HL-60 (cell line): ENCODE measurements at regions not wholly inside any gene's neighbourhood (a gene's known extent, or its start where the extent isn't known, plus 50 kb on each side); places are given as distances from the start of the nearest gene placed in this dataset.

Experiments used
- DNase-seq, 2 experiments: peaks; one replicate each; pipeline ENCODE4 v3.0.0-alpha.2; 2010 to 2020; ENCODE audit warnings: low read depth in 1 of 2, low spot score in 1 of 2
- H3K27ac ChIP-seq: fragments of 250-450 bp; sonication (Bioruptor Pico); replicated peaks from 2 replicates; pipeline ENCODE4 v1.5.1; 2020; ENCODE audit warnings: mild to moderate bottlenecking, moderate library complexity
- H3K27me3 ChIP-seq: fragments of 250-450 bp; sonication (Bioruptor Pico); 2 replicates; pipeline ENCODE4 v1.5.1; 2021; ENCODE audit warnings: mild to moderate bottlenecking, moderate library complexity; ENCODE audit not compliant: insufficient read depth, poor library complexity, severe bottlenecking
- H3K4me3 ChIP-seq: replicated peaks from 2 replicates; pipeline ENCODE4 v1.5.1; 2011; ENCODE audit warnings: mild to moderate bottlenecking, control low read depth, low read length; ENCODE audit not compliant: insufficient read depth
- GABPA ChIP-seq: IDR thresholded peaks from 2 replicates; pipeline ENCODE4 v1.6.1; 2012; ENCODE audit warnings: low read depth
- POLR2AphosphoS5 ChIP-seq: IDR thresholded peaks from 2 replicates; pipeline ENCODE4 v1.6.1; 2012; ENCODE audit warnings: low read depth
- SPI1 ChIP-seq: IDR thresholded peaks from 2 replicates; pipeline ENCODE4 v1.6.1; 2012; ENCODE audit warnings: low read depth, mild to moderate bottlenecking, borderline replicate concordance
- TF ChIP-seq, protein P1 (sequence below): IDR thresholded peaks from 2 replicates; pipeline ENCODE4 v1.6.1; 2012; ENCODE audit warnings: low read depth; ENCODE audit not compliant: insufficient replicate concordance
- TF ChIP-seq, protein P2 (sequence below): IDR thresholded peaks from one replicate; pipeline ENCODE4 v1.5.1; 2011; ENCODE audit warnings: low read length, control low read depth, inconsistent platforms; ENCODE audit not compliant: insufficient read depth

DNA sequence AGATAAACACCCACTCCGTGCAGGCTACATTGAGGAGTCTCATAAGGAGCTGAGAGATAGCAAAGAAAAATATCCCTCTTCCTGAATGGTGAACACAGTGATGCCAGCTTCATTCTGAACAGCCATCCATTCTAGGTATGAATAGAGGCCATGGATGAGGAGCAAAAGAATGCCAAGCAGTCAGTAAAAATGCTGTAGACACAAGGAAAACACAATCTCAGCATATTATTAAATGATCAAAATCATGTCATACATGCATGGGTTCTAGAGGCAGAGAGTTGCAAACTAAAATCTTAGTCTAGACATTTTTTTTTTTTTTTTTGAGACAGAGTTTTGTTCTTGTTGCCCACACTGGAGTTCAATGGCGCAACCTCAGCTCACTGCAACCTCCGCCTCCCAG is 313.0 kb downstream of the SOX9 start:
- no peak for DNase-seq
- no peak overlapping the region for H3K27ac ChIP-seq
- no peak for TF ChIP-seq GABPA
- TF ChIP-seq, protein P1, sequence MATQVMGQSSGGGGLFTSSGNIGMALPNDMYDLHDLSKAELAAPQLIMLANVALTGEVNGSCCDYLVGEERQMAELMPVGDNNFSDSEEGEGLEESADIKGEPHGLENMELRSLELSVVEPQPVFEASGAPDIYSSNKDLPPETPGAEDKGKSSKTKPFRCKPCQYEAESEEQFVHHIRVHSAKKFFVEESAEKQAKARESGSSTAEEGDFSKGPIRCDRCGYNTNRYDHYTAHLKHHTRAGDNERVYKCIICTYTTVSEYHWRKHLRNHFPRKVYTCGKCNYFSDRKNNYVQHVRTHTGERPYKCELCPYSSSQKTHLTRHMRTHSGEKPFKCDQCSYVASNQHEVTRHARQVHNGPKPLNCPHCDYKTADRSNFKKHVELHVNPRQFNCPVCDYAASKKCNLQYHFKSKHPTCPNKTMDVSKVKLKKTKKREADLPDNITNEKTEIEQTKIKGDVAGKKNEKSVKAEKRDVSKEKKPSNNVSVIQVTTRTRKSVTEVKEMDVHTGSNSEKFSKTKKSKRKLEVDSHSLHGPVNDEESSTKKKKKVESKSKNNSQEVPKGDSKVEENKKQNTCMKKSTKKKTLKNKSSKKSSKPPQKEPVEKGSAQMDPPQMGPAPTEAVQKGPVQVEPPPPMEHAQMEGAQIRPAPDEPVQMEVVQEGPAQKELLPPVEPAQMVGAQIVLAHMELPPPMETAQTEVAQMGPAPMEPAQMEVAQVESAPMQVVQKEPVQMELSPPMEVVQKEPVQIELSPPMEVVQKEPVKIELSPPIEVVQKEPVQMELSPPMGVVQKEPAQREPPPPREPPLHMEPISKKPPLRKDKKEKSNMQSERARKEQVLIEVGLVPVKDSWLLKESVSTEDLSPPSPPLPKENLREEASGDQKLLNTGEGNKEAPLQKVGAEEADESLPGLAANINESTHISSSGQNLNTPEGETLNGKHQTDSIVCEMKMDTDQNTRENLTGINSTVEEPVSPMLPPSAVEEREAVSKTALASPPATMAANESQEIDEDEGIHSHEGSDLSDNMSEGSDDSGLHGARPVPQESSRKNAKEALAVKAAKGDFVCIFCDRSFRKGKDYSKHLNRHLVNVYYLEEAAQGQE: no peak
- TF ChIP-seq SPI1: no peak
- TF ChIP-seq, protein P2, sequence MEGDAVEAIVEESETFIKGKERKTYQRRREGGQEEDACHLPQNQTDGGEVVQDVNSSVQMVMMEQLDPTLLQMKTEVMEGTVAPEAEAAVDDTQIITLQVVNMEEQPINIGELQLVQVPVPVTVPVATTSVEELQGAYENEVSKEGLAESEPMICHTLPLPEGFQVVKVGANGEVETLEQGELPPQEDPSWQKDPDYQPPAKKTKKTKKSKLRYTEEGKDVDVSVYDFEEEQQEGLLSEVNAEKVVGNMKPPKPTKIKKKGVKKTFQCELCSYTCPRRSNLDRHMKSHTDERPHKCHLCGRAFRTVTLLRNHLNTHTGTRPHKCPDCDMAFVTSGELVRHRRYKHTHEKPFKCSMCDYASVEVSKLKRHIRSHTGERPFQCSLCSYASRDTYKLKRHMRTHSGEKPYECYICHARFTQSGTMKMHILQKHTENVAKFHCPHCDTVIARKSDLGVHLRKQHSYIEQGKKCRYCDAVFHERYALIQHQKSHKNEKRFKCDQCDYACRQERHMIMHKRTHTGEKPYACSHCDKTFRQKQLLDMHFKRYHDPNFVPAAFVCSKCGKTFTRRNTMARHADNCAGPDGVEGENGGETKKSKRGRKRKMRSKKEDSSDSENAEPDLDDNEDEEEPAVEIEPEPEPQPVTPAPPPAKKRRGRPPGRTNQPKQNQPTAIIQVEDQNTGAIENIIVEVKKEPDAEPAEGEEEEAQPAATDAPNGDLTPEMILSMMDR: no peak
- no peak for TF ChIP-seq POLR2AphosphoS5
- no peaks in the 10 kb centered on the region for H3K27me3 ChIP-seq
- H3K4me3 ChIP-seq: no peak overlapping the region

DNA sequence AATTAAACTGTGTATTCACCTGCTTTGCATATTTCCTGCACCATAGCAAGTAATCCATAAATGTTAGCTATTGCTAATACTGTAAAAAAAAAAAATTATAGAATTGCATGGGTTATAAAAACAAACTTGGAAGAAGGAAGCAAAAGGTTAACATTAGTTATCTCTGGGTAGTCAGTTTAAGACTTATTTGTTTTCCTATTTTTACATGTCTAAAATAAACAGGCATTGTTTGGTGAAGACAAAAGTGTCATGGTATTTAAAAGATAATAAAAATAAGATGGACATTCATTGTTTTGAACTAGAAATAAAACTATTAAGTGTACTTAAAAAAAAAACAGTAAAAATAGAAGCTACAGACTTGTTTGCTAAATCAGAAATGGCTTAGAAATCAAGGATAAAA is 313.8 kb downstream of the SOX9 start:
- no peak overlapping the region for H3K4me3 ChIP-seq
- H3K27ac ChIP-seq: no peak overlapping the region
- no peak for DNase-seq
- H3K27me3 ChIP-seq: no peaks in the 10 kb centered on the region
- TF ChIP-seq GABPA (no peak), SPI1 (no peak)

DNA sequence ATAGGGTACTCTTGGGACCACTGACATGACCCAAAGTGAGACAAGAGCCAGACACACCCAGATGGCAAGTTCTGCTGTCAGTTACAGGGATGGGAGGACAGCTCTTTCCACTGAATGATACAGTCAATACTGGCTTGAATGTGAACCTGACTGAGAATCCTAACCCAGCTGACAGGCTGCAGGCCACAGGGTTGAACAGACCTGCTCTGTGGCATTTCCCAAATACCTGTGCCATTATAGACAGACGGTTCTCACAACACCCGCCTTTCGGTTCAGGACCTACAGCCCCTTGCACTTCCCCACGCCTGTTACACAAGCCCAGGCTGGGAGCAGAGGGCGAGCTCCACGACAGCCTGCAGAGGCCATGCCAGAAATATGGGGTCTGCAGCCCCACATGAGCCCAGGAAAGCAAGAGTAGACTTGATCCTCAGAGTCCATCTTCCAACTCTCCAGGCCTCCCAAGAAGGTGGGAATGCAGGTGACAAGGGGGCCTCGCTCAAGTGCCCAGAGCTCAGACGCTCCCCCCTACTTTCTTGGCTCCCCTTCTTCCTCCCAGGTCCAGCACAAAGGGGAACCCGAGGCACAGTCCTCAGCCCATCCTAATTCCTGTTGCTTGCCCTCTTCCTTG is 314.3 kb downstream of the SOX9 start:
- H3K4me3 ChIP-seq: no peak overlapping the region
- no peaks in the 10 kb centered on the region for H3K27me3 ChIP-seq
- no peak overlapping the region for H3K27ac ChIP-seq
- no peak for DNase-seq
- TF ChIP-seq POLR2AphosphoS5: no peak
- TF ChIP-seq, protein P2: no peak
- no peak for TF ChIP-seq SPI1
- TF ChIP-seq, protein P1: no peak
- no peak for TF ChIP-seq GABPA

DNA sequence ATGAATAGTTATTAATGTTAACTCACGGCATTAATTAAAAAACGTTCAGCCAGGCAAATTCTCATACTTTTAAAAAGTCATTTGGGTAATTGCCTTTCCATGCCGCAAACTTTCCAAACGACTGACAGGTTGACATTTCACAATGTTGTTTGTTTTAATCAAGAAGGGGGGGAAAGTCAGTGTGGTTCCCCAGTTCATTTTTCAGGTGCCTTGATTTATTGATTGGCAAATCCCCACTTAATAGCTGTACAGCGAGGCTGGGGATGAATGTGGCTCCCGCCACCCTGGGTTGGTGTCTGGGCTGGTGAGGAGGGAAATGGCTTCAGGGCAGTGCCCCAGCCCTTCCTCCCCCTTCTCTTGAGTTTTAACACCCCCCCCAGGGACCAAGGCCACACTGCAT is 318.0 kb downstream of the SOX9 start:
- no peak for DNase-seq
- H3K4me3 ChIP-seq: no peak overlapping the region
- TF ChIP-seq, protein P2: no peak
- TF ChIP-seq GABPA (no peak), POLR2AphosphoS5 (no peak), SPI1 (no peak)
- TF ChIP-seq, protein P1: no peak
- H3K27ac ChIP-seq: no peak overlapping the region
- H3K27me3 ChIP-seq: no peaks in the 10 kb centered on the region
